Common myeloid progenitor, CD34-positive (primary cell): ENCODE measurements at regions not wholly inside any gene's neighbourhood (a gene's known extent, or its start where the extent isn't known, plus 50 kb on each side); places are given as distances from the start of the nearest gene placed in this dataset.

Experiments used
- CTCF ChIA-PET: fragments of 350-600 bp; sonication (Branson Sonifier 250); formaldehyde crosslinking; loops from one replicate; lab custom pipeline; 2021; ENCODE audit warnings: antibody characterized with exemption; lab: Charles Lee
- POLR2A ChIA-PET: fragments of 350-600 bp; sonication (Branson Sonifier 250); formaldehyde crosslinking; loops from one replicate; lab custom pipeline; 2021; ENCODE audit warnings: antibody characterized with exemption; lab: Charles Lee
- DNase-seq, 3 donors: peaks; one replicate each; pipeline versions ENCODE4 v3.0.0 to v3.0.0-alpha.2; 2013
- H3K27ac ChIP-seq, 2 experiments: 1 replicate in 1 of 2; 2 replicates in 1 of 2; pipeline ENCODE4 v1.7.0; 2013; ENCODE audit warnings: inconsistent platforms in 2 of 2, low read length in 2 of 2, mild to moderate bottlenecking in 2 of 2, low read depth in 1 of 2, moderate library complexity in 1 of 2; ENCODE audit not compliant: severe bottlenecking in 2 of 2, insufficient read depth in 1 of 2, poor library complexity in 1 of 2
- H3K27me3 ChIP-seq, 5 experiments: replicated peaks in 2 of 5; 1 replicate in 3 of 5; 2 replicates in 2 of 5; pipeline versions ENCODE4 v1.6.1 to v1.7.0; 2013; ENCODE audit warnings: low read length in 4 of 5, mild to moderate bottlenecking in 2 of 5, moderate library complexity in 2 of 5, inconsistent platforms in 1 of 5; ENCODE audit not compliant: insufficient read depth in 5 of 5, control insufficient read depth in 4 of 5
- H3K36me3 ChIP-seq, 4 experiments: 1 replicate in 2 of 4; 2 replicates in 2 of 4; pipeline versions ENCODE4 v1.6.1 to v1.7.0; 2013; ENCODE audit warnings: low read length in 3 of 4, control low read depth in 1 of 4, mild to moderate bottlenecking in 1 of 4; ENCODE audit not compliant: control insufficient read depth in 4 of 4, insufficient read depth in 4 of 4
- H3K4me1 ChIP-seq, 4 experiments: 1 replicate in 3 of 4; 2 replicates in 1 of 4; pipeline versions ENCODE4 v1.6.1 to v1.7.1; 2013; ENCODE audit warnings: low read length in 3 of 4, mild to moderate bottlenecking in 3 of 4, control low read depth in 1 of 4, inconsistent platforms in 1 of 4, moderate library complexity in 1 of 4; ENCODE audit not compliant: control insufficient read depth in 4 of 4, insufficient read depth in 4 of 4; ENCODE audit errors: control extremely low read depth in 1 of 4
- H3K4me3 ChIP-seq, 7 experiments: 1 replicate in 4 of 7; 2 replicates in 3 of 7; pipeline versions ENCODE4 v1.5.1 to v1.7.0; 2013; ENCODE audit warnings: mild to moderate bottlenecking in 7 of 7, low read length in 6 of 7, moderate library complexity in 6 of 7, inconsistent platforms in 2 of 7, low read depth in 2 of 7, control low read depth in 1 of 7; ENCODE audit not compliant: insufficient read depth in 4 of 7, control insufficient read depth in 1 of 7; ENCODE audit errors: extremely low read depth in 1 of 7
- H3K9me3 ChIP-seq, 5 experiments: 1 replicate in 4 of 5; 2 replicates in 1 of 5; pipeline versions ENCODE4 v1.6.1 to v1.7.1; 2013; ENCODE audit warnings: low read length in 4 of 5, mild to moderate bottlenecking in 2 of 5, inconsistent platforms in 1 of 5, low read depth in 1 of 5, moderate library complexity in 1 of 5; ENCODE audit not compliant: control insufficient read depth in 4 of 5, insufficient read depth in 2 of 5; ENCODE audit errors: control extremely low read depth in 1 of 5
- WGBS: methylation state at CpG from one replicate; pipeline ENCODE4 v1.1.5; 2013; ENCODE audit not compliant: insufficient coverage; 5-methylcytosine and 5-hydroxymethylcytosine counted together

GRCh38 chrX:38500141-38500540 lies 61.2 kb upstream of the TSPAN7 start:
- H3K4me1 ChIP-seq = no peaks in the 10 kb centered on the region
- no peaks in the 10 kb centered on the region for H3K27me3 ChIP-seq
- POLR2A ChIA-PET = interaction anchor here (0.7 kb wide), 1 partner anchor 99 kb away, joined by 7 read pairs; no protein-coding TSS in a partner anchor
- no peak overlapping the region for H3K4me3 ChIP-seq
- no peaks in the 10 kb centered on the region for H3K36me3 ChIP-seq
- WGBS = no CpG with 5 or more reads among the region's 1 CpG
- peaks cover 0 to 7% (median 0%) of the 10 kb centered on the region in 5 experiments for H3K9me3 ChIP-seq
- no peak for DNase-seq
- no peak overlapping the region for H3K27ac ChIP-seq
- CTCF ChIA-PET = interaction anchor here (1.5 kb wide), 1 partner anchor 21 kb away, joined by 3 read pairs; no protein-coding TSS in a partner anchor

GRCh38 chrX:38500866-38501265 lies 60.5 kb upstream of the TSPAN7 start:
- DNase-seq = no peak
- Histone ChIP-seq H3K9me3 (peaks cover 0 to 7% (median 0%) of the 10 kb centered on the region in 5 experiments), H3K27me3 (no peaks in the 10 kb centered on the region), H3K27ac (no peak overlapping the region), H3K4me1 (no peaks in the 10 kb centered on the region), H3K4me3 (no peak overlapping the region), H3K36me3 (no peaks in the 10 kb centered on the region)
- no CpG with 5 or more reads among the region's 2 CpGs for WGBS
- ChIA-PET CTCF (interaction anchor here (1.5 kb wide), 1 partner anchor 22 kb away, joined by 3 read pairs; no protein-coding TSS in a partner anchor), POLR2A (no interaction called here)

- Histone ChIP-seq H3K27ac (no peak overlapping the region), H3K9me3 (peaks cover 0 to 7% (median 0%) of the 10 kb centered on the region in 5 experiments), H3K4me1 (no peaks in the 10 kb centered on the region), H3K36me3 (no peaks in the 10 kb centered on the region), H3K27me3 (no peaks in the 10 kb centered on the region), H3K4me3 (no peak overlapping the region)
- POLR2A ChIA-PET = no interaction called here
- CTCF ChIA-PET = no interaction called here
- DNase-seq = no peak
- 67% methylated on average over 1 of the region's 1 CpG for WGBS
Observed at GRCh38 chrX:38505583-38505982, 55.8 kb upstream of the TSPAN7 start.
